ENCODE measurements at regions not wholly inside any gene's neighbourhood (a gene's known extent, or its start where the extent isn't known, plus 50 kb on each side); places are given as distances from the start of the nearest gene placed in this dataset.

DNA sequence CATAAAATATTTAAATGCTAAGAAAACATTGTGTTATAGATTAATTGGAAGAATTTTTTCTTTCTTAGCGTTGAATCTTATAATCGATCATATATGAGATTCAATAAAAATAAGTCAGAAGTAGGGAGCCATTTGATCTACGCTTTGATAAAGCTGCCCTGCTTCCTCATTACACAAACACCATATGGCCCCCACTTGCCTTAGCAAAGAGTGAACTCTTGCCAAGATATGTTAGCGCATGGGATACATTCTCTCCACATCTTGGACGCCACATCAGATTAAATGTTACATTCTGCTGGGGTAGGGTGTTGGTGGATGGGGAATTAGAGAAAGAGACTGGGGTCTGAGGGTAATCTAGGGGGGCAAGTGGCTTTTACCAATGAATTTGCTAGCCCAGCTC is 207.7 kb upstream of the MID1 start:
- WGBS, 2 donors, result 90 to 94% methylated on average over 5 of the region's 5 CpGs
- Histone ChIP-seq H3K36me3 (ENCODE audit: control insufficient read depth in 4 of 4, insufficient read depth in 4 of 4, low read length in 4 of 4) (no peaks in the 10 kb centered on the region), H3K9ac (ENCODE audit: insufficient read depth in 1 of 2, low read length in 2 of 2) (no peak overlapping the region), H3K27ac (ENCODE audit: low read depth in 1 of 2, low read length in 1 of 2) (no peak overlapping the region), H3K9me3 (ENCODE audit: control insufficient read depth in 4 of 4, insufficient read depth in 3 of 4, low read length in 3 of 4) (no peaks in the 10 kb centered on the region), H3K4me1 (ENCODE audit: control insufficient read depth in 5 of 5, insufficient read depth in 5 of 5, low read length in 5 of 5) (peaks cover 0 to 7% (median 0%) of the 10 kb centered on the region in 5 donors), H3K4me3 (no peak overlapping the region), H3K27me3 (ENCODE audit: control insufficient read depth in 3 of 3, insufficient read depth in 3 of 3, low read length in 2 of 3) (peaks cover 0 to 24% (median 10%) of the 10 kb centered on the region in 3 donors)
- TF ChIP-seq, protein P1, sequence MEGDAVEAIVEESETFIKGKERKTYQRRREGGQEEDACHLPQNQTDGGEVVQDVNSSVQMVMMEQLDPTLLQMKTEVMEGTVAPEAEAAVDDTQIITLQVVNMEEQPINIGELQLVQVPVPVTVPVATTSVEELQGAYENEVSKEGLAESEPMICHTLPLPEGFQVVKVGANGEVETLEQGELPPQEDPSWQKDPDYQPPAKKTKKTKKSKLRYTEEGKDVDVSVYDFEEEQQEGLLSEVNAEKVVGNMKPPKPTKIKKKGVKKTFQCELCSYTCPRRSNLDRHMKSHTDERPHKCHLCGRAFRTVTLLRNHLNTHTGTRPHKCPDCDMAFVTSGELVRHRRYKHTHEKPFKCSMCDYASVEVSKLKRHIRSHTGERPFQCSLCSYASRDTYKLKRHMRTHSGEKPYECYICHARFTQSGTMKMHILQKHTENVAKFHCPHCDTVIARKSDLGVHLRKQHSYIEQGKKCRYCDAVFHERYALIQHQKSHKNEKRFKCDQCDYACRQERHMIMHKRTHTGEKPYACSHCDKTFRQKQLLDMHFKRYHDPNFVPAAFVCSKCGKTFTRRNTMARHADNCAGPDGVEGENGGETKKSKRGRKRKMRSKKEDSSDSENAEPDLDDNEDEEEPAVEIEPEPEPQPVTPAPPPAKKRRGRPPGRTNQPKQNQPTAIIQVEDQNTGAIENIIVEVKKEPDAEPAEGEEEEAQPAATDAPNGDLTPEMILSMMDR (IDR thresholded peaks at IDR 0.05; ENCODE audit: control extremely low read depth, extremely low read depth), result no peak
- ATAC-seq (ENCODE audit: insufficient read depth, low FRiP score), result no peak
- DNase-seq, result no peak

DNA sequence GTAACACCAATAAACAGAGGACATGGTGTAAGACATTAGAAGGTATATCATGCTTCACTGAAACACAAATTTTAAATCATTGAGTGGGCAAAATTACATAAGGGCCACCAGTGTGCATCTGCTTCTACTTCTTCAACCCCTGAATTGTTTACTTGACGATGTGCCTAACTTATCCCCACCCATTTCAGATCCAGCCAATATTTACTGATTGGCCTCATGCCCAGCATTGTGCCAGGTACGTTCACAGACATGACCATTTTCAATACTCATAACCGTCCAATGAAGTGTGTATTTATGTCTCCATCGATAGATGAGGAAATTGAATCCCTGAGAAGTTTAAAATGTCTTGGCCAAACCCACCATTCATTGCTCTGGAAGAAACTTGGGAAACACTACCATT is 208.3 kb upstream of the MID1 start:
- ATAC-seq (ENCODE audit: insufficient read depth, low FRiP score) (no peak), DNase-seq (no peak)
- H3K36me3 ChIP-seq (ENCODE audit: control insufficient read depth in 4 of 4, insufficient read depth in 4 of 4, low read length in 4 of 4), result no peaks in the 10 kb centered on the region
- no peak overlapping the region for H3K9ac ChIP-seq (ENCODE audit: insufficient read depth in 1 of 2, low read length in 2 of 2)
- TF ChIP-seq, protein P1 (IDR thresholded peaks at IDR 0.05; ENCODE audit: control extremely low read depth, extremely low read depth), result no peak
- no peak overlapping the region for H3K4me3 ChIP-seq
- no peak overlapping the region for H3K27ac ChIP-seq (ENCODE audit: low read depth in 1 of 2, low read length in 1 of 2)
- no peaks in the 10 kb centered on the region for H3K9me3 ChIP-seq (ENCODE audit: control insufficient read depth in 4 of 4, insufficient read depth in 3 of 4, low read length in 3 of 4)
- H3K27me3 ChIP-seq (ENCODE audit: control insufficient read depth in 3 of 3, insufficient read depth in 3 of 3, low read length in 2 of 3), result peaks cover 0 to 26% (median 12%) of the 10 kb centered on the region in 3 donors
- peaks cover 0 to 7% (median 0%) of the 10 kb centered on the region in 5 donors for H3K4me1 ChIP-seq (ENCODE audit: control insufficient read depth in 5 of 5, insufficient read depth in 5 of 5, low read length in 5 of 5)
- 42 to 64% methylated on average over 4 of the region's 4 CpGs for WGBS, 2 donors

DNA sequence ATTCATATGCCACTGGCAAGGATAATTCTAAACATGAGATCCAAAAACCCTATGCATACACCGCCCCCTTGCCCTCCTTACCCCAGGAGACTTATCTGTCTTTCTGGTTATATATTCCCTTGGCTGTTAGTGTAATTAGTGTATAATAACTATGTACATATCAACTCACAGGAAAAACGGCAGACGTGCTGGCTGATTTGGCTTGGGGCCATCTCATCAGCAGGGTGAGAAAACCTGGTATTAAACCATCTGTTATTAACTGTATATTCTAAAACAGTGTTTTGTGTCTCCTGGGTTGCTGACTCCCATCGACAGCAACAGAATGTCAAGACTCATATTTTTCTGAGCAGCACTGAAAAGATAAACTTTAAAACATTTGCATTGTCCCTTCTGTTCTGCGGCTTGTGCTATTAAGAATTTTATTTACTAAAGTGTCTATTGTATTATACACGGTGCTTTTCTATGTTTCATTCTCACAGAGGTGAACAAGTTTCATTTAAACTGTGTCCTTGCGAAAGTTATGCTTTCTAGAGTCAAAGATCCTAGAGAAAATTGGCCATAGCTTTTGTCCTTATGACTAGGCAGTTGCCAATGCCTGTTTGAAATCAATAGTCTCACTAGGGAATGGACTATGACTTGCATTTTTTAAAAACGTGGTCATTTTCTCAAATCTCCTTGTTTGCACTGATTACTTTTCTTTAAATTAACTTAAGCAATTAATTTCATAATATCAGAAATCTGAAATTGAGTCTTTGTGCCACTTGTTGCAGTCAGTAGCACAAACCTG is 211.5 kb upstream of the MID1 start:
- Histone ChIP-seq H3K4me3 (no peak overlapping the region), H3K4me1 (ENCODE audit: control insufficient read depth in 5 of 5, insufficient read depth in 5 of 5, low read length in 5 of 5) (peaks cover 0 to 7% (median 0%) of the 10 kb centered on the region in 5 donors), H3K27me3 (ENCODE audit: control insufficient read depth in 3 of 3, insufficient read depth in 3 of 3, low read length in 2 of 3) (peaks cover 0 to 24% (median 9%) of the 10 kb centered on the region in 3 donors), H3K36me3 (ENCODE audit: control insufficient read depth in 4 of 4, insufficient read depth in 4 of 4, low read length in 4 of 4) (no peaks in the 10 kb centered on the region), H3K9ac (ENCODE audit: insufficient read depth in 1 of 2, low read length in 2 of 2) (no peak overlapping the region), H3K9me3 (ENCODE audit: control insufficient read depth in 4 of 4, insufficient read depth in 3 of 4, low read length in 3 of 4) (no peaks in the 10 kb centered on the region), H3K27ac (ENCODE audit: low read depth in 1 of 2, low read length in 1 of 2) (no peak overlapping the region)
- no peak for ATAC-seq (ENCODE audit: insufficient read depth, low FRiP score)
- TF ChIP-seq, protein P1 (IDR thresholded peaks at IDR 0.05; ENCODE audit: control extremely low read depth, extremely low read depth), result no peak
- 51 to 75% methylated on average over 8 of the region's 8 CpGs for WGBS, 2 donors
- DNase-seq, result no peak

All from lung (tissue), 11 donors.